ENCODE measurements at regions not wholly inside any gene's neighbourhood (a gene's known extent, or its start where the extent isn't known, plus 50 kb on each side); places are given as distances from the start of the nearest gene placed in this dataset.

GRCh38 chr7:20534543-20534942, 80.9 kb upstream of the ABCB5 start:
- no peaks in the 10 kb centered on the region for H3K36me3 ChIP-seq (ENCODE audit: control insufficient read depth, insufficient read depth, low read length)
- H3K9me3 ChIP-seq (ENCODE audit: control insufficient read depth, low read length), result peaks cover 1% of the 10 kb centered on the region
- TF ChIP-seq CTCF (conservative IDR thresholded peaks at IDR 0.05), result no peak
- no peak overlapping the region for H3K27ac ChIP-seq (ENCODE audit: low read depth, low read length)
- H3K27me3 ChIP-seq (ENCODE audit: control insufficient read depth, insufficient read depth, low read length, poor library complexity, severe bottlenecking), result no peaks in the 10 kb centered on the region
- Mint-ChIP-seq H3K9me3 (peaks cover 10% of the 10 kb centered on the region), H3K4me1 (no peaks in the 10 kb centered on the region), H3K27ac (no peak overlapping the region), H3K4me3 (no peak overlapping the region), H3K27me3 (ENCODE audit: insufficient read depth) (no peaks in the 10 kb centered on the region), H3K36me3 (ENCODE audit: low read depth) (no peaks in the 10 kb centered on the region)
- no peak overlapping the region for H3K4me3 ChIP-seq (ENCODE audit: low read length)
- DNase-seq, result no peak
- H3K9ac ChIP-seq (ENCODE audit: extremely low read depth, low read length, poor library complexity, severe bottlenecking), result no peak overlapping the region
- H3K4me1 ChIP-seq (ENCODE audit: control insufficient read depth, insufficient read depth, low read length), result no peaks in the 10 kb centered on the region

GRCh38 chr7:20535541-20535940, 79.9 kb upstream of the ABCB5 start:
- H3K4me1 ChIP-seq (ENCODE audit: control insufficient read depth, insufficient read depth, low read length), result no peaks in the 10 kb centered on the region
- no peak for DNase-seq
- Mint-ChIP-seq H3K27ac (no peak overlapping the region), H3K4me1 (no peaks in the 10 kb centered on the region), H3K9me3 (peaks cover 10% of the 10 kb centered on the region), H3K36me3 (ENCODE audit: low read depth) (no peaks in the 10 kb centered on the region), H3K27me3 (ENCODE audit: insufficient read depth) (no peaks in the 10 kb centered on the region), H3K4me3 (no peak overlapping the region)
- whole genome bisulfite sequencing, 2 experiments (ENCODE audit: insufficient coverage in 1 of 2, insufficient read length in 1 of 2), result 90% methylated on average over 3 of the region's 3 CpGs
- H3K4me3 ChIP-seq (ENCODE audit: low read length), result no peak overlapping the region
- no peak for TF ChIP-seq CTCF (conservative IDR thresholded peaks at IDR 0.05)
- no peak overlapping the region for H3K9ac ChIP-seq (ENCODE audit: extremely low read depth, low read length, poor library complexity, severe bottlenecking)
- no peaks in the 10 kb centered on the region for H3K9me3 ChIP-seq (ENCODE audit: control insufficient read depth, low read length)
- no peaks in the 10 kb centered on the region for H3K36me3 ChIP-seq (ENCODE audit: control insufficient read depth, insufficient read depth, low read length)
- no peaks in the 10 kb centered on the region for H3K27me3 ChIP-seq (ENCODE audit: control insufficient read depth, insufficient read depth, low read length, poor library complexity, severe bottlenecking)
- H3K27ac ChIP-seq (ENCODE audit: low read depth, low read length), result no peak overlapping the region

GRCh38 chr7:20539201-20539600, 76.3 kb upstream of the ABCB5 start:
- H3K9ac ChIP-seq (ENCODE audit: extremely low read depth, low read length, poor library complexity, severe bottlenecking), result no peak overlapping the region
- Mint-ChIP-seq H3K4me3 (no peak overlapping the region), H3K27me3 (ENCODE audit: insufficient read depth) (no peaks in the 10 kb centered on the region), H3K4me1 (no peaks in the 10 kb centered on the region), H3K27ac (no peak overlapping the region), H3K36me3 (ENCODE audit: low read depth) (no peaks in the 10 kb centered on the region), H3K9me3 (peaks cover 20% of the 10 kb centered on the region)
- H3K27ac ChIP-seq (ENCODE audit: low read depth, low read length), result no peak overlapping the region
- WGBS, 2 experiments (ENCODE audit: insufficient coverage in 1 of 2, insufficient read length in 1 of 2), result 82 to 87% methylated on average over 4 of the region's 4 CpGs
- H3K4me1 ChIP-seq (ENCODE audit: control insufficient read depth, insufficient read depth, low read length), result no peaks in the 10 kb centered on the region
- no peak overlapping the region for H3K4me3 ChIP-seq (ENCODE audit: low read length)
- no peaks in the 10 kb centered on the region for H3K27me3 ChIP-seq (ENCODE audit: control insufficient read depth, insufficient read depth, low read length, poor library complexity, severe bottlenecking)
- no peak for DNase-seq
- peak; percentile 74 for TF ChIP-seq CTCF (conservative IDR thresholded peaks at IDR 0.05)
- H3K36me3 ChIP-seq (ENCODE audit: control insufficient read depth, insufficient read depth, low read length), result no peaks in the 10 kb centered on the region
- no peaks in the 10 kb centered on the region for H3K9me3 ChIP-seq (ENCODE audit: control insufficient read depth, low read length)

Measured in endodermal cell (in vitro differentiated cells).